ENCODE measurements at regions not wholly inside any gene's neighbourhood (a gene's known extent, or its start where the extent isn't known, plus 50 kb on each side); places are given as distances from the start of the nearest gene placed in this dataset.

DNA sequence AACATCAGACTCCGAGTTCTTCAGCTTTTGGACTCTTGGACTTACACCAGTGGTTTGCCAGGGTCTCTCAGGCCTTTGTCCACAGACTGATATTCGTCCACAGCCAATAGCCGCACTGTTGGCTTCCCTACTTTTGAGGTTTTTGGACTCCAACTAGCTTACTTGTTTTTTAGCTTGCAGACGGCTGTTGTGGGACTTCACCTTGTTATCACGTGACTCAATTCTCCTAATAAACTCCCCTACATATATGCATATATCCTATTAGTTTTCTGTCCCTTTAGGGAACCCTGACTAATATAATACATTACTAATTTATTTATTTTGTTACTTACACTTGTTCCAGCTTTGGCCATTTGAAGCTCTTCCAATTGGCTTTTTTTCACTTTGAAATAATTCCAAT lies 311.3 kb downstream of the BMP2 start:
- no peak for DNase-seq (ENCODE audit: low read depth)

- DNase-seq (ENCODE audit: low read depth) = no peak
Measured at GRCh38 chr20:7080472-7080871, 313.0 kb downstream of the BMP2 start.

DNA sequence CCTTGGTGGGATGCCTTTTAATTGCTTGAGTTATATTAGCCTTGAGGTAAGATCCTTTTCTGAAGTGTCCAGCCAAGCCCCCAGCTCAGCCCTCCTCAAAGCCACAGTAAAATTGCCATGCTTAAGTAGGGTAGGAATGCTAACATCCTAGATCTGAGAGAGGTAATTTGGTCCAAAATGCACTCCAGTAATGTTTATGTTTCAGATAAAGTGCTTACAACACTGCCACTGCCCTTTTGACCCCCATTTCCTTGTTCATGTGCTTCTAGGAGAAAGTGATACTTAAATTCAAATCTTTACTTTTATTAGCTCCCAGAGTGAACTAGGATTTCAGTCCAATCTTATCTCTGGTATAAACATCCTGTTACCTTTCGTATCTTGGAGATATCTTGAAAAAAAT lies 318.0 kb downstream of the BMP2 start:
- no peak for DNase-seq (ENCODE audit: low read depth)

GRCh38 chr20:7087803-7088202 lies 320.3 kb downstream of the BMP2 start:
- DNase-seq (ENCODE audit: low read depth) = no peak

GRCh38 chr20:7090001-7090400 lies 322.5 kb downstream of the BMP2 start:
- no peak for DNase-seq (ENCODE audit: low read depth)

GRCh38 chr20:7090811-7091210 lies 323.3 kb downstream of the BMP2 start:
- no peak for DNase-seq (ENCODE audit: low read depth)

- DNase-seq (ENCODE audit: low read depth) = no peak
Measured at GRCh38 chr20:7091655-7092054, 324.2 kb downstream of the BMP2 start.

DNA sequence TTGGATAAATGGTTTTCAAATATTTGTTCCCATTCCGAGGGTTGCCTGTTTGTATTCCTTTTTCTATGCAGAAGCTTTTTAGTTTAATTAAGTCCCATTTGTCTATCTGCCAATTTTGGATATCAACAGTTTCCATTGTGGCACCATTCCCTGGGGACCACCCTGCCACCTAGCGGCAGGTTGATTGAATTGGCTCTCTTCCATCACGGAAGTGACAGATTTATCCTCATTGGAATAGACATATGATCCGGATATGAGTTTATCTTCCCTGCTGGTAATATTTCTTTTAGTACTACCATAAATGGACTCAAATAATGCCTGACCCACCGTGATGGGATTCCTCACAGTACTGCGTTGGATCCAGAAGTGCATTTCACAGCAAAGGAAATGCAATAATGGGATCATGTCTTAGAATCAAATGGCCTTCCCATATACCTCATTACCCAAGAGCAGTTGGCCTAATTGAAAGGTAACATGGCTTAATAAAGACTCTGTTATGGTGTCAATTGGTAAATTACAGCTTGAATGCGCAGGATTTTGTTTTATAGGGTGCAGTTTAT lies 327.0 kb downstream of the BMP2 start:
- peak; percentile 6 for DNase-seq (ENCODE audit: low read depth)

- DNase-seq (ENCODE audit: low read depth) = no peak
Measured at GRCh38 chr20:7106910-7107309, 339.4 kb downstream of the BMP2 start.

GRCh38 chr20:7108929-7109328 lies 341.4 kb downstream of the BMP2 start:
- DNase-seq (ENCODE audit: low read depth) = no peak

- DNase-seq (ENCODE audit: low read depth) = peak; percentile 1
Measured at GRCh38 chr20:7113577-7114466, 346.3 kb downstream of the BMP2 start.

DNA sequence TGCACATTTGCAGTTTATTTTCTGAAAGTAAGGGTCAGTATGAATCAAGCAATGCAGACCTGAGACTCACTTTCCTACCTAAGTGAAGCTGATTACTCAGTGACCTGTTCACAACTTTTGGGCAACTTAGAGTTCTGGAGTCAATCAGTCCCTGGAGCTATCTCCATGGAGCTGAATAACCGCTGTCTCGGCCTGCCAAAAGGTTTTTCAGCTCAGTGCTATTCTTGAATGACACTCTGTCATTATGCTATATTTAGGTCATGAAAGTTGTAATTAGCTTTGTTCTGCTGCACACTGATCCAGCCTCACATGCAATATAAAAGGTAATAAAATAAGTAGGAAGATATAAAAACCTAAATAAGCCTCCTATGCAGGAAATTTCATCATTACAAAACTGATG lies 356.0 kb downstream of the BMP2 start:
- no peak for DNase-seq (ENCODE audit: low read depth)

DNA sequence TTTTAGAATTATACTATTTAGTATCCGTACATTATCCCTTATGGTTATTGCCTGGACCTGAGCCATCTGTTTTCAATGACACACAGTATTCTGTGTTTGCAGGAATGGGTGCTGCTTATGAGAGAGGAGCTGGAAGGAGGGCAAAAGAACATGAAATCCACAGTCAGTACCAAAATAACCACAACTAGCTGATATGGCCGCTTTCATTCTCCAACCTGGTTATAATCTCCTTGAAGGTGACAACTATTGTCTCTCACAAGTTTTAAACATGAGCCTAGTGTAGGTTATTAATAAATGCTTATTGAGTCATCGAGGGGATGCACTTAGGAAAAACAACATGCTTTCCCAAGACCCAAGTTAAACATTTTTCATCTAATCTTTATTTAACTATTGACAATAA lies 356.6 kb downstream of the BMP2 start:
- DNase-seq (ENCODE audit: low read depth) = no peak

DNA sequence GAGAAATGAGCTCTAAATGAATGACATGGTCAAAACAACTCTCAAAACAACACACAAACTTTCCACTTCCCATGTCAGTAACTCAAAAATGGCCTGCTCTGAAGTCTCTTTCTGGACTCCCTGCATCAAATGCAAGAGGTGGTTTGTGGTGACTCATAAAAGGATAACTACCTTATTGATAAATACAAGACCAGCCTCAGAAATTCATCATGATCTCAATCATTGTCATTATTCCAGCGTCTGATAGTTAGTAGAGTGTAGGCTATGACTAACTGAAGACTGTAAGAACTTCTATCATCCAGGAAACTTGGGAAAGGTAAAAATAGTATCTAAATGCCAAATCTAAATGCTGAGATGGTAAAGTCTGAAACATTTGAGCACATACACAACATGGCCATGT lies 369.4 kb downstream of the BMP2 start:
- DNase-seq (ENCODE audit: low read depth) = no peak

DNA sequence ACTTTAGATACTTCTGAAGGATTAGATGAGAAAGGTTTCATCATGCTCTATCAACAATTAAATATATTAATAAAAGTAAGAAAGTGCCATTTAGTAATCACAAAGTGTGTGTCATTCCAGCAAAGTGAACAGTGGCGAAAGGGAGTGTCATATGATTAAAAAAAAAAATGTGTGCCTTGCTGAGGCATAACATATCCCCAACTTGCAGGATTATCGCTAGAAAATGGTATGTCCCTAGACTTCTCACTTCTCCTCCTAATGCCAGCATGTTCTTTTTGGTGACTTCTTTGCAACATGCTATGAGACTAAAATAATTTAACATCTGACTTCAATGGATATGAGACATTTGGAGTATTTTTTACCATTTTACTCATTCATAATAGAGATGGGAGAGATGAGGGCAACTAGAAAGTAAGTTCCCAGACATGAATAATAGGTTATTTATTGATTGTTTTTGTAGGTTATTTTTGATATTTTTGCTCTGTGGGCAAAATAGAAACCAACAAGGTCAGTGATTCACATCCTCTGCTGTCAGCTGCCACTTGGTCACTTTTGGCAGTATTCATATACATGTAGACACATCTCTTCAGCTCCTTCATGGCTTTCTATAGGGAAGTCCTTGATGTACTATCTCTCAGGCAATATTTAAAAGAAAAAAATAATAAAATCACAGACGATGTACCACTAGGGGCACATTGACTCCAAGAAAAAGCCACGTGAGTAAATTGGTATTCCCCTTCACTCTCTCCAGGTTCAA lies 370.1 kb downstream of the BMP2 start:
- DNase-seq (ENCODE audit: low read depth) = no peak

DNA sequence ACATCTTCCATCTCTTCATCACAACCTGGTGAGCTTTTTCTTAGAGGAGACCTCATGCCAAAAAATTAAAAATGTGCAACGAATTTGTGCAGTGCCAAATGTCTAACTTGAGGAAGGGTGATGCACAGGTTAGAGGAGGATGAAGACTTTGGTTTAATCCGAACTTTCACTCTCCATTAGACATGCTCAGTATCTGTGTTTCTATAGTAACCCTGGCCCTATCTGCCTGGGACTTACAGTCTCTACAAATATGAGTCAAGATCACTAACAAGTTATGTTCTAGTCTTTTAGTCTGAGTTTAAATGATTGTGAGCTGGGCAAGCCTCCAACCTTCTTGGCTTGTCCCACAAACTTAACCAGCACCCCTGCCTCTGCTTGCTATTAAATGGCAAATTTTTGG lies 377.0 kb downstream of the BMP2 start:
- no peak for DNase-seq (ENCODE audit: low read depth)

DNA sequence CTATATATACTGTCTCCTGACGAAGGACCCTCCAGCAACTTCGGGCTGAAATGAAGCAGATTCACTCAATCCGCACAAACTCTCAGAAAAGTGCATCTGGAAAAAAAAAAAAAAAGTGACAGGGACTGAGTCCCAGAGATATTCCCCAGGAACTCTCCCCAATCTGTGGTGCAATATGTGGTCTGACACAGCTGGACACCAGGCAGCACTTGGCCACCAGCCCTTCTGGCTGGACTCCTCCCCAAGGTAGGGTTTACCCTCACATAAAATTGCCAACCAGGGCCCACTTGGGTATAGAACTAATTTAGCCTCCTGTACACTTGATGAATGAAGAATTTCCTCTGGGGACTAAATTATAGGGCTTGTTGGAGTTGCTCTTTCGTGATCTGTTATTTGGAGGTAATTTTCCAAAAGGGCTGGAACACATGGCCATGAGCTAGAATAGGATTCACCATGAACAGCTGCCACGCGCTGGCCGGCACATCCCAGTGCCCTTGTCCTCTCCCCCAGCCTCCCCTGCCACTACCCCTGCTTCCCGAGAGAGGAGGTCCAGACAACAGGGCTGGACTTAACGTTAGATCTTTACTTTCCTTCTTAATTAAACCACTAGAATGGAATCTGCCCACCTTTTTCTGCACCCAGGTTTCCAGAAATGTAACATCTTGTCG lies 379.2 kb downstream of the BMP2 start:
- DNase-seq (ENCODE audit: low read depth) = no peak

GRCh38 chr20:7147220-7147601 lies 379.7 kb downstream of the BMP2 start:
- no peak for DNase-seq (ENCODE audit: low read depth)

- no peak for DNase-seq (ENCODE audit: low read depth)
Measured at GRCh38 chr20:7151676-7152470, 384.4 kb downstream of the BMP2 start.

DNA sequence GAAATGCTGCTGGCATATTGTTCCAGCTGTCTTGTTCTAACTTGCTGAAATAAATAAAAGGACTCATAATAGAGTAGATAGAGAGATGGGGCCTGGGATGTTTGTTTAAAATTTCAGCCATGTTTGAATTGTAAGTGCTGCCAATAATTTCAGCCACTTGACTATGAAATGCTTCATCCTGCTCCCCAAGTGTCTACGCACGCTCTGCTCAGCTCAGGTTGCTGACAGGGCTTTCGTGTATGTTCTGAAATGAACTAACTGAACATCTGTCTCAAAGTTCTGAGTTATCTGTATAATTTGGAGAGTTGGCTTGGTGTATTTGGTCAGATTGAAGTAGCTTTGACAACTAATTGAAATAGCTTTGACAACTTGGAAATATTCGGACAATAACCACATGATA lies 387.8 kb downstream of the BMP2 start:
- no peak for DNase-seq (ENCODE audit: low read depth)

GRCh38 chr20:7155794-7156193 lies 388.3 kb downstream of the BMP2 start:
- DNase-seq (ENCODE audit: low read depth) = no peak

Measured in LHCN-M2 (cell line).